B cell (primary cell): ENCODE measurements at regions not wholly inside any gene's neighbourhood (a gene's known extent, or its start where the extent isn't known, plus 50 kb on each side); places are given as distances from the start of the nearest gene placed in this dataset.

Experiments
- CTCF ChIP-seq: fragments of 200-600 bp; IDR thresholded peaks from one replicate; pipeline ENCODE4 v1.8.0; 2022; ENCODE audit warnings: antibody characterized with exemption, mild to moderate bottlenecking
- EZH2 ChIP-seq: IDR thresholded peaks from 2 replicates; pipeline ENCODE4 v1.6.1; 2012; ENCODE audit warnings: borderline replicate concordance, low read depth, mild to moderate bottlenecking, moderate library complexity, low read length; ENCODE audit not compliant: insufficient read depth, poor library complexity, severe bottlenecking

- no peak for TF ChIP-seq CTCF
- TF ChIP-seq EZH2 = no peak
These were observed 256.0 kb upstream of the RAB6C start for GRCh38 chr2:129723277-129724020.
